OCI-LY7 (cell line): ENCODE measurements at regions not wholly inside any gene's neighbourhood (a gene's known extent, or its start where the extent isn't known, plus 50 kb on each side); places are given as distances from the start of the nearest gene placed in this dataset.

Experiments
- EZH2phosphoT487 ChIP-seq: fragments of 200-600 bp; sonication (generic); IDR thresholded peaks from 2 replicates; pipeline ENCODE4 v1.6.1; 2018; ENCODE audit warnings: low read depth, borderline replicate concordance, mild to moderate bottlenecking, mixed run types, antibody characterized with exemption, low read length, moderate library complexity, mixed read lengths
- TF ChIP-seq, protein P1 (sequence below): fragments of 200-600 bp; sonication (generic); conservative IDR thresholded peaks from 2 replicates; pipeline ENCODE4 v1.5.1; 2014; ENCODE audit warnings: mild to moderate bottlenecking, antibody characterized with exemption, low read length, moderate library complexity, mixed read lengths

DNA sequence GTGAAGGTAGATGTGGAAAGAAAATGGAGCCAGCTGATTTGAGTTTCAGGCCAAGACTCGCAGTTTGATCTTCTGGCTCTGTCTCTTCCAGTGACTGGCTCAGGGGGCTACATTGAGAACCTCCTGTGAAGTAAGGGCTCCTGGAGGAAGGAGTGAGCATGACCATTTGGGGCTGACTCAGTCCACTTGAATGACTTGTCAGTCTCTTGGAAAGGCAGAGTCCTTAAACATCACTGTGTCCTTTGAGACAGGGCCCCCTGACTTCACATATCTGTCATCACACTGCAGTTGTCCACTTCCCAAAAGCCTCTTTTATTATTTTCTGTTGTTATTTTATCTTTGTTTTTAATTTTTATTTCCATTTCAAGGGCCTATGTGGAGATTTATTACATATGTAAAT lies 204.6 kb upstream of the APCDD1 start:
- TF ChIP-seq, protein P1, sequence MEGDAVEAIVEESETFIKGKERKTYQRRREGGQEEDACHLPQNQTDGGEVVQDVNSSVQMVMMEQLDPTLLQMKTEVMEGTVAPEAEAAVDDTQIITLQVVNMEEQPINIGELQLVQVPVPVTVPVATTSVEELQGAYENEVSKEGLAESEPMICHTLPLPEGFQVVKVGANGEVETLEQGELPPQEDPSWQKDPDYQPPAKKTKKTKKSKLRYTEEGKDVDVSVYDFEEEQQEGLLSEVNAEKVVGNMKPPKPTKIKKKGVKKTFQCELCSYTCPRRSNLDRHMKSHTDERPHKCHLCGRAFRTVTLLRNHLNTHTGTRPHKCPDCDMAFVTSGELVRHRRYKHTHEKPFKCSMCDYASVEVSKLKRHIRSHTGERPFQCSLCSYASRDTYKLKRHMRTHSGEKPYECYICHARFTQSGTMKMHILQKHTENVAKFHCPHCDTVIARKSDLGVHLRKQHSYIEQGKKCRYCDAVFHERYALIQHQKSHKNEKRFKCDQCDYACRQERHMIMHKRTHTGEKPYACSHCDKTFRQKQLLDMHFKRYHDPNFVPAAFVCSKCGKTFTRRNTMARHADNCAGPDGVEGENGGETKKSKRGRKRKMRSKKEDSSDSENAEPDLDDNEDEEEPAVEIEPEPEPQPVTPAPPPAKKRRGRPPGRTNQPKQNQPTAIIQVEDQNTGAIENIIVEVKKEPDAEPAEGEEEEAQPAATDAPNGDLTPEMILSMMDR: no peak
- TF ChIP-seq EZH2phosphoT487: no peak
